HCT116 (cell line): ENCODE measurements at regions not wholly inside any gene's neighbourhood (a gene's known extent, or its start where the extent isn't known, plus 50 kb on each side); places are given as distances from the start of the nearest gene placed in this dataset.

Experiments used
- ATAC-seq: fragments of 200-7000 bp; cut with Tn5 transposase; 2 replicates; pipeline ENCODE4 v1.9.1; 2020; ENCODE audit warnings: mild to moderate bottlenecking, moderate library complexity
- BruUV-seq: library from RNA; stranded (reverse); fragments of 400-500 nt; replicated peaks from 2 replicates; lab custom pipeline; 2021; lab: Mats Ljungman, UMichigan
- CTCF ChIA-PET: fragments of 300-600 bp; sonication (Branson Sonifier 250); formaldehyde crosslinking; loops from one replicate; lab custom pipeline; 2021; ENCODE audit warnings: antibody characterized with exemption; lab: Charles Lee
- POLR2A ChIA-PET: fragments of 300-600, 350-600 bp; sonication (Branson Sonifier 250); formaldehyde crosslinking; loops from one replicate; lab custom pipeline; 2021; ENCODE audit warnings: antibody characterized with exemption; lab: Charles Lee
- RAD21 ChIA-PET, 2 experiments: fragments of 300-600 bp; sonication (Branson Sonifier 250); formaldehyde crosslinking; loops; one replicate each; lab custom pipeline; 2023; ENCODE audit warnings: low total read pairs in 2 of 2; ENCODE audit not compliant: uncharacterized antibody in 2 of 2, unreplicated experiment in 2 of 2, low non-redundant PET in 1 of 2; lab: Charles Lee
- DNase-seq: peaks from one replicate; pipeline ENCODE4 v3.0.0-alpha.2; 2010; ENCODE audit warnings: low read depth, low spot score
- H2AFZ ChIP-seq: fragments of 200-600 bp; shearing (Covaris generic), sonication (generic); 2 replicates; pipeline ENCODE4 v1.6.1; 2017; ENCODE audit warnings: low read depth, mixed run types, mixed read lengths, antibody characterized with exemption, low read length; ENCODE audit not compliant: poor library complexity, severe bottlenecking
- H3K27ac ChIP-seq: 2 replicates; pipeline ENCODE4 v1.5.1; 2012; ENCODE audit warnings: low read depth, low read length
- H3K27me3 ChIP-seq: fragments of 200-600 bp; sonication (generic); 2 replicates; pipeline ENCODE4 v1.6.1; 2016; ENCODE audit warnings: mixed run types, low read length, mixed read lengths; ENCODE audit not compliant: insufficient read depth
- H3K36me3 ChIP-seq, 2 experiments: fragments of 200-500 bp in 1 of 2; fragments of 200-600 bp in 1 of 2; sonication (Bioruptor generic) in 1 of 2; sonication (generic) in 1 of 2; 2 replicates each; pipeline versions ENCODE4 v1.5.1 to v1.6.1; 2014 to 2016; ENCODE audit warnings: low read length in 2 of 2, inconsistent platforms in 1 of 2, mixed read lengths in 1 of 2, mixed run types in 1 of 2; ENCODE audit not compliant: insufficient read depth in 2 of 2, control insufficient read depth in 1 of 2
- H3K4me1 ChIP-seq, 2 experiments: fragments of 200-600 bp in 1 of 2; sonication (generic) in 1 of 2; 2 replicates each; pipeline versions ENCODE4 v1.5.1 to v1.6.1; 2012 to 2017; ENCODE audit warnings: low read length in 2 of 2, inconsistent platforms in 1 of 2, mild to moderate bottlenecking in 1 of 2, mixed read lengths in 1 of 2, mixed run types in 1 of 2, moderate library complexity in 1 of 2; ENCODE audit not compliant: insufficient read depth in 2 of 2, control insufficient read depth in 1 of 2
- H3K4me2 ChIP-seq: fragments of 200-600 bp; sonication (generic); 2 replicates; pipeline ENCODE4 v1.6.1; 2017; ENCODE audit warnings: mixed run types, low read length, mixed read lengths
- H3K4me3 ChIP-seq, 2 experiments: fragments of 200-600 bp in 1 of 2; sonication (generic) in 1 of 2; replicated peaks in 1 of 2; 2 replicates each; pipeline ENCODE4 v1.5.1; 2011 to 2016; ENCODE audit warnings: low read length in 2 of 2, control low read depth in 1 of 2, low read depth in 1 of 2, mild to moderate bottlenecking in 1 of 2, mixed read lengths in 1 of 2, mixed run types in 1 of 2
- H3K79me2 ChIP-seq: fragments of 200-600 bp; sonication (generic); 2 replicates; pipeline ENCODE4 v1.6.1; 2017; ENCODE audit warnings: mild to moderate bottlenecking, mixed run types, low read length, moderate library complexity, mixed read lengths; ENCODE audit not compliant: insufficient read depth
- H3K9ac ChIP-seq: fragments of 200-600 bp; sonication (generic); 2 replicates; pipeline ENCODE4 v1.6.1; 2016; ENCODE audit warnings: low read length, mixed read lengths
- H3K9me2 ChIP-seq: fragments of 200-600 bp; sonication (generic), shearing (Covaris generic); 2 replicates; pipeline ENCODE4 v1.6.1; 2017; ENCODE audit warnings: mixed run types, mild to moderate bottlenecking, moderate library complexity; ENCODE audit not compliant: insufficient read depth
- H3K9me3 ChIP-seq, 2 experiments: fragments of 200-500 bp in 1 of 2; fragments of 200-600 bp in 1 of 2; sonication (Bioruptor generic) in 1 of 2; sonication (generic) in 1 of 2; 2 replicates each; pipeline ENCODE4 v1.6.1; 2014 to 2017; ENCODE audit warnings: low read length in 2 of 2, mixed read lengths in 2 of 2, inconsistent platforms in 1 of 2, low read depth in 1 of 2, mild to moderate bottlenecking in 1 of 2, mixed run types in 1 of 2, moderate library complexity in 1 of 2; ENCODE audit not compliant: control insufficient read depth in 1 of 2, insufficient read depth in 1 of 2
- H4K20me1 ChIP-seq: fragments of 200-600 bp; sonication (generic), shearing (Covaris generic); 2 replicates; pipeline ENCODE4 v1.6.1; 2017; ENCODE audit warnings: mixed run types, mild to moderate bottlenecking, moderate library complexity; ENCODE audit not compliant: insufficient read depth
- ATF3 ChIP-seq: IDR thresholded peaks from 2 replicates; pipeline ENCODE4 v1.6.1; 2012
- CBX3 ChIP-seq: IDR thresholded peaks from 2 replicates; pipeline ENCODE4 v1.6.1; 2012; ENCODE audit warnings: low read depth
- CEBPB ChIP-seq: IDR thresholded peaks from 2 replicates; pipeline ENCODE4 v1.6.1; 2012; ENCODE audit warnings: low read depth
- CTCF ChIP-seq, 3 experiments: fragments of 200-600 bp in 1 of 3; sonication (generic) in 1 of 3; IDR thresholded peaks in 2 of 3; conservative IDR thresholded peaks in 1 of 3; 2 replicates each; pipeline ENCODE4 v1.5.1; 2012 to 2017; ENCODE audit warnings: low read depth in 2 of 3, low read length in 2 of 3, antibody characterized with exemption in 1 of 3, borderline replicate concordance in 1 of 3, control low read depth in 1 of 3, mild to moderate bottlenecking in 1 of 3, mixed read lengths in 1 of 3, mixed run types in 1 of 3, moderate library complexity in 1 of 3; ENCODE audit not compliant: insufficient read depth in 1 of 3
- ELF1 ChIP-seq: IDR thresholded peaks from 2 replicates; pipeline ENCODE4 v1.6.1; 2012; ENCODE audit warnings: low read depth, borderline replicate concordance
- EZH2 ChIP-seq: fragments of 200-600 bp; sonication (generic); IDR thresholded peaks from 2 replicates; pipeline ENCODE4 v1.6.1; 2017; ENCODE audit warnings: antibody characterized with exemption, mixed run types
- EZH2phosphoT487 ChIP-seq: fragments of 200-600 bp; IDR thresholded peaks from 2 replicates; pipeline ENCODE4 v1.6.1; 2018; ENCODE audit warnings: antibody characterized with exemption, borderline replicate concordance
- FOSL1 ChIP-seq: IDR thresholded peaks from 2 replicates; pipeline ENCODE4 v1.6.1; 2012; ENCODE audit warnings: low read depth
- JUND ChIP-seq: IDR thresholded peaks from 2 replicates; pipeline ENCODE4 v1.6.1; 2012
- POLR2A ChIP-seq: IDR thresholded peaks from 2 replicates; pipeline ENCODE4 v1.7.0; 2011; ENCODE audit warnings: borderline replicate concordance; ENCODE audit not compliant: insufficient read depth, insufficient read length; ENCODE audit errors: extremely low read depth
- POLR2AphosphoS5 ChIP-seq: IDR thresholded peaks from 2 replicates; pipeline ENCODE4 v1.6.1; 2011; ENCODE audit warnings: mild to moderate bottlenecking, low read depth, low read length, moderate library complexity
- RAD21 ChIP-seq: IDR thresholded peaks from 2 replicates; pipeline ENCODE4 v1.6.1; 2012; ENCODE audit warnings: low read depth, mild to moderate bottlenecking
- SIN3A ChIP-seq: IDR thresholded peaks from 2 replicates; pipeline ENCODE4 v1.6.1; 2012; ENCODE audit warnings: low read depth
- SRF ChIP-seq: IDR thresholded peaks from 2 replicates; pipeline ENCODE4 v1.6.1; 2012; ENCODE audit warnings: low read depth
- TCF7L2 ChIP-seq: IDR thresholded peaks from 2 replicates; pipeline ENCODE4 v1.7.0; 2011; ENCODE audit warnings: borderline replicate concordance, inconsistent platforms; ENCODE audit not compliant: insufficient read depth, insufficient read length; ENCODE audit errors: extremely low read depth
- ZBTB33 ChIP-seq: IDR thresholded peaks from 2 replicates; pipeline ENCODE4 v1.6.1; 2011; ENCODE audit warnings: mild to moderate bottlenecking, low read length, moderate library complexity; ENCODE audit not compliant: insufficient replicate concordance; ENCODE audit errors: extremely low read depth
- ZFX ChIP-seq: fragments of 450-650 bp; IDR thresholded peaks from 2 replicates; pipeline ENCODE4 v1.6.1; 2017
- ZNF274 ChIP-seq: fragments of 200-500 bp; sonication (Bioruptor generic); IDR thresholded peaks from 2 replicates; pipeline ENCODE4 v1.6.1; 2014; ENCODE audit warnings: mild to moderate bottlenecking, low read depth, low read length, inconsistent platforms
- intact Hi-C: fragments of 100-400 bp; cut with micrococcal nuclease; formaldehyde crosslinking; loops from 2 replicates; pipeline ENCODE4 v1.10.0; 2022
- TF ChIP-seq, protein P1 (sequence below): IDR thresholded peaks from 2 replicates; pipeline ENCODE4 v1.6.1; 2012
- TF ChIP-seq, protein P2 (sequence below): IDR thresholded peaks from 2 replicates; pipeline ENCODE4 v1.6.1; 2012; ENCODE audit warnings: low read depth

- H4K20me1 ChIP-seq = no peaks in the 10 kb centered on the region
- H3K27ac ChIP-seq = no peak overlapping the region
- H3K79me2 ChIP-seq = no peaks in the 10 kb centered on the region
- no peak overlapping the region for H3K9ac ChIP-seq
- H3K9me2 ChIP-seq = no peaks in the 10 kb centered on the region
- no peaks in the 10 kb centered on the region for H3K36me3 ChIP-seq
- BruUV-seq = no TSS peak
- H3K4me3 ChIP-seq = no peak overlapping the region
- POLR2A ChIA-PET = no interaction called here
- DNase-seq (no peak), ATAC-seq (no peak)
- no peaks in the 10 kb centered on the region for H3K27me3 ChIP-seq
- peaks cover 0 to 8% of the 10 kb centered on the region in 2 experiments; a peak in 1 of 4 replicates for H3K4me1 ChIP-seq
- H3K9me3 ChIP-seq = peaks cover 0 to 10% of the 10 kb centered on the region in 2 experiments; a peak in 2 of 4 replicates
- no peak overlapping the region for H3K4me2 ChIP-seq
- RAD21 ChIA-PET = no interaction called here
- CTCF ChIA-PET = no interaction called here
- no peak overlapping the region for H2AFZ ChIP-seq
- intact Hi-C loops = no loop called here
- TF ChIP-seq ZNF274 = no peak
- TF ChIP-seq ZFX = no peak
- TF ChIP-seq TCF7L2 = no peak
- no peak for TF ChIP-seq SIN3A
- no peak for TF ChIP-seq FOSL1
- TF ChIP-seq ZBTB33 = no peak
- TF ChIP-seq, protein P1, sequence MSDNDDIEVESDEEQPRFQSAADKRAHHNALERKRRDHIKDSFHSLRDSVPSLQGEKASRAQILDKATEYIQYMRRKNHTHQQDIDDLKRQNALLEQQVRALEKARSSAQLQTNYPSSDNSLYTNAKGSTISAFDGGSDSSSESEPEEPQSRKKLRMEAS = no peak
- no peak for TF ChIP-seq ATF3
- TF ChIP-seq EZH2 = no peak
- no peak for TF ChIP-seq ELF1
- no peak for TF ChIP-seq POLR2A
- TF ChIP-seq, protein P2, sequence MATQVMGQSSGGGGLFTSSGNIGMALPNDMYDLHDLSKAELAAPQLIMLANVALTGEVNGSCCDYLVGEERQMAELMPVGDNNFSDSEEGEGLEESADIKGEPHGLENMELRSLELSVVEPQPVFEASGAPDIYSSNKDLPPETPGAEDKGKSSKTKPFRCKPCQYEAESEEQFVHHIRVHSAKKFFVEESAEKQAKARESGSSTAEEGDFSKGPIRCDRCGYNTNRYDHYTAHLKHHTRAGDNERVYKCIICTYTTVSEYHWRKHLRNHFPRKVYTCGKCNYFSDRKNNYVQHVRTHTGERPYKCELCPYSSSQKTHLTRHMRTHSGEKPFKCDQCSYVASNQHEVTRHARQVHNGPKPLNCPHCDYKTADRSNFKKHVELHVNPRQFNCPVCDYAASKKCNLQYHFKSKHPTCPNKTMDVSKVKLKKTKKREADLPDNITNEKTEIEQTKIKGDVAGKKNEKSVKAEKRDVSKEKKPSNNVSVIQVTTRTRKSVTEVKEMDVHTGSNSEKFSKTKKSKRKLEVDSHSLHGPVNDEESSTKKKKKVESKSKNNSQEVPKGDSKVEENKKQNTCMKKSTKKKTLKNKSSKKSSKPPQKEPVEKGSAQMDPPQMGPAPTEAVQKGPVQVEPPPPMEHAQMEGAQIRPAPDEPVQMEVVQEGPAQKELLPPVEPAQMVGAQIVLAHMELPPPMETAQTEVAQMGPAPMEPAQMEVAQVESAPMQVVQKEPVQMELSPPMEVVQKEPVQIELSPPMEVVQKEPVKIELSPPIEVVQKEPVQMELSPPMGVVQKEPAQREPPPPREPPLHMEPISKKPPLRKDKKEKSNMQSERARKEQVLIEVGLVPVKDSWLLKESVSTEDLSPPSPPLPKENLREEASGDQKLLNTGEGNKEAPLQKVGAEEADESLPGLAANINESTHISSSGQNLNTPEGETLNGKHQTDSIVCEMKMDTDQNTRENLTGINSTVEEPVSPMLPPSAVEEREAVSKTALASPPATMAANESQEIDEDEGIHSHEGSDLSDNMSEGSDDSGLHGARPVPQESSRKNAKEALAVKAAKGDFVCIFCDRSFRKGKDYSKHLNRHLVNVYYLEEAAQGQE = no peak
- no peak for TF ChIP-seq POLR2AphosphoS5
- TF ChIP-seq SRF = no peak
- no peak for TF ChIP-seq JUND
- no peak for TF ChIP-seq RAD21
- TF ChIP-seq CEBPB = no peak
- TF ChIP-seq EZH2phosphoT487 = no peak
- TF ChIP-seq CBX3 = no peak
- no peak for TF ChIP-seq CTCF (IDR thresholded peaks at IDR 0.05 in 2 of 3, conservative IDR thresholded peaks at IDR 0.05 in 1 of 3; ENCODE audit: borderline replicate concordance in 1 of 3, insufficient read depth in 1 of 3, low read depth in 2 of 3, low read length in 2 of 3)
These were observed 60.0 kb upstream of the NKX1-1 start for GRCh38 chr4:1466034-1466862.
